ENCODE measurements at regions not wholly inside any gene's neighbourhood (a gene's known extent, or its start where the extent isn't known, plus 50 kb on each side); places are given as distances from the start of the nearest gene placed in this dataset.
"Not testable (repeated sequence)": the region's sequence is repeated elsewhere in the genome, so short reads cannot be mapped to it uniquely, and the experiment has no call there.

DNA sequence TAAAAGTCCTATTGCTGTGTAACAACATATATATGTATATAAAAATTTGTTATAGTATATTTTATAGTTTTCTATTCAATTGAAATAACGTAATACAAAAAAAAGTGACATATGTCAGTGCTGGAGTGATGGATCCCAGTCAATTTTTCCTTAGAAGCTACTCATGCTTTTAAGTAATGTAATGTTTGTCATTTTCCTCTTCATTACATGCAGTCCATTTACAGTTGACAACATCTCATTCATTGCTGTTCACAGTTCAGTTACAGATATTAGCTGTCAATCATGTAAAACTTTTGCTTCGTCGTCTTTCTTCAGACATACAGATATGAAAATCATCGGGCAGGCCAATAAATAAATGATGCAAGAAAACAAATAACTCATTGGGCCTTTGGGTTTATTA is 525.1 kb upstream of the PRR20A start:
- DNase-seq: no peak

GRCh38 chr13:56622840-56623239 is 517.9 kb upstream of the PRR20A start:
- no peak for DNase-seq

DNA sequence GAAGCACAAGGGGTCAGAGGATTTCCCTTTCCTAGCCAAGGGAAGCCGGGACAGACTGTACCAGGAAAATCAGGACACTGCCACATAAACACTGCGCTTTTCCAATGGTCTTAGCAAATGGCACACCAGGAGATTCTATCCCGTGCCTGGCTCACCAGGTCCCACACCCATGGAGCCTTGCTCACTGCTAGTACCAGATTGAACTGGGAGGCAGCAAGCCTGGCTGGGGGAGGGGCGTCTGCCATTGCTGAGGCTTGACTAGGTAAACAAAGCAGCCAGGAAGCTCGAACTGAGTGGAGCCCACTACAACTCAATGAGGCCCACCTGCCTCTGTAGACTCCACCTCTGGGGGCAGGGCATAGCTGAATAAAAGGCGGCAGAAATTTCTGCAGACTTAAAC is 511.8 kb upstream of the PRR20A start:
- DNase-seq: not testable (repeated sequence)

GRCh38 chr13:56631060-56631459 is 509.7 kb upstream of the PRR20A start:
- not testable (repeated sequence) for DNase-seq

GRCh38 chr13:56653043-56653442 is 487.7 kb upstream of the PRR20A start:
- no peak for DNase-seq

GRCh38 chr13:56659041-56659471 is 481.7 kb upstream of the PRR20A start:
- DNase-seq: no peak

GRCh38 chr13:56670563-56670962 is 470.2 kb upstream of the PRR20A start:
- DNase-seq: no peak

GRCh38 chr13:56681404-56681803 is 459.3 kb upstream of the PRR20A start:
- no peak for DNase-seq

- no peak for DNase-seq
Measured at GRCh38 chr13:56687131-56687530, 453.6 kb upstream of the PRR20A start.

DNA sequence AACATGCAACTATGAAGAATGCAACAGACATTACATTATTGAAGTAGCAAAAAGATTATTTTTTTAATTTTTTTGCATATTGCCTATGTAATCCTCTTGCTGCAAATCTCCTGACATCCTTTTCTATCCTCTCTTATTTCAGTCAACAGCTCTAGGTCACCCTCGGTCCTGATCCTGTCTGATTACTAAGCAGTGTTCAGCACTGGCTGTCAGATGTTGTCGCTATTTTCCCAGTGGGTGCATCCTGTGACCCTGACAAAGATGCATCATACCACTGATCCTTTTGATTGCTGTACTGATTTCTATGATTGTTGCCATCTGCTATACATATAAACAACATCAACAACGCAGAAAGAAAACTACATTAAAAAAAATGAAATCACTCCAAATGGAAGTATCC is 443.7 kb upstream of the PRR20A start:
- no peak for DNase-seq

DNA sequence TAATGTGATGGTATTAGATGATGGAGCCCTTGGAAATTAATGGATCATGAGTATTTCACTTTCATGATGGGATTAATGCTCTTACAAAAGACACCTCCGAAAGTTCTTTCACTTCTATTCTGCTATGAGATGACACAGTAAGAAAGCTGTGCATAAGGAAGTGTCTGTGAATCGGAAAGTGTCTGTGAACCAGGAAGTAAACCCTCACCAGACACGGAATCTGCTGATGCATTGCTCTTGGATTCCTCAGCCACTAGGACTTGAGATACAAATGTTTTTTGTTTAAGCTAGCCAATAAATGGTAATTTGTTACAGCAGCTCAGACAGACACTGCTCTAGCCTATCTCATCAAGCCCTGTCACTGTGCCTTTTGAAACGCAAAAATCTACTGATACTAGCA is 440.4 kb upstream of the PRR20A start:
- DNase-seq: no peak

GRCh38 chr13:56706485-56706884 is 434.2 kb upstream of the PRR20A start:
- DNase-seq: no peak

DNA sequence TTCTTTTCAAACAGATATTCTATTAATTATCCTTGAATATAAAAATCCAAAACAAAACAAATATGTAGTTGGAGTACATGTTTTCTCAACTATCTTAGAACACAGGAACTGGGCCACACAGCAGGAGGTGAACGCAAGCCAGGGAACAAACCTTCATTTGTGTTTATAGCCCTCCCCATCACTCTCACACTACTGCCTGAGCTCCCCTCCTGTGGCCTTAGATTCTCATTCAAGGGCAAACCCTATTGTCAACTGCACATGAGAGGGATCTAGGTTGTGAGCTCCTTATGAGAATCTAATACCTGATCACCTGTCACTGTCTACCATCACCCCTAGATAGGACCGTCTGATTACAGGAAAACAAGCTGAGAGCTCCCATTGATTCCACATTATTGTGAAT is 427.1 kb upstream of the PRR20A start:
- DNase-seq: no peak

GRCh38 chr13:56718791-56719190 is 421.9 kb upstream of the PRR20A start:
- DNase-seq: no peak

DNA sequence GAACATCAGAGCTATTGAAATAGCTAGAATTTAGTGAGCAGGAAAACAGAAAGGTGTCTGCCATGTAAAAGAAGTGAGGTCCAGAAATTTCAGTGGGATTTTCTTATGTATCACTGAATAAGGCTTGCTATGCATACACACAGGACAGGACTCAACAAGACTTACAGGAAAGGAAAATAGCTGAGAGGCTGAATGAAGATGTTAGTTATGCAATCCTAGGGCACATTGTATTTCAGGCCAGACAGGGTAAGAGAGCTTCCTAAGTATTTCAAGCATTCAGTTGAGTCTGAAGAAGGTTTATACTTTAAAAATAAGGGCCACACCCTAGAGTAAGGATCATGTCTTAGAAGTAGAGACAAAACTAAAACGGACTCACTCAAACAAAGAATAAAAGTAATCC is 419.9 kb upstream of the PRR20A start:
- DNase-seq: no peak

GRCh38 chr13:56735537-56735942 is 405.2 kb upstream of the PRR20A start:
- no peak for DNase-seq

DNA sequence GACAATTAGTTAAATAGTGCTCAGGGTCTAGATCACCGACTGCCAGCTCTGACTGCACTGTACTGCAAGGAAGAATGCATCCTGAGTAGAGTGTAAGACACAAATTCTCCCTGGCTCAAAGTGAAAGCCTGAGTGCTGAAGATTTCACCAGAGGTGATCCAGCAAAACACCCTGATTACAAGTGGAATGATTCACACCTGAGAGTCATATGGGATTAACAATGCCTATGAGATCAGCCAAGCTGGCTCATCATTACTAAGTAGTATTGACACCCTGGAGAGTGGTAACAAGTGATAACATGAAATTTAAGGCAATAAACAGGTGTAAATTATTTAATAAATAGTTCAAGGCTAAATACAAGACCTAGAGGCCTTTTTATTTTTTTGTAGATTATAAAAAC is 403.8 kb upstream of the PRR20A start:
- no peak for DNase-seq

- no peak for DNase-seq
Measured at GRCh38 chr13:56752636-56753035, 388.1 kb upstream of the PRR20A start.

DNA sequence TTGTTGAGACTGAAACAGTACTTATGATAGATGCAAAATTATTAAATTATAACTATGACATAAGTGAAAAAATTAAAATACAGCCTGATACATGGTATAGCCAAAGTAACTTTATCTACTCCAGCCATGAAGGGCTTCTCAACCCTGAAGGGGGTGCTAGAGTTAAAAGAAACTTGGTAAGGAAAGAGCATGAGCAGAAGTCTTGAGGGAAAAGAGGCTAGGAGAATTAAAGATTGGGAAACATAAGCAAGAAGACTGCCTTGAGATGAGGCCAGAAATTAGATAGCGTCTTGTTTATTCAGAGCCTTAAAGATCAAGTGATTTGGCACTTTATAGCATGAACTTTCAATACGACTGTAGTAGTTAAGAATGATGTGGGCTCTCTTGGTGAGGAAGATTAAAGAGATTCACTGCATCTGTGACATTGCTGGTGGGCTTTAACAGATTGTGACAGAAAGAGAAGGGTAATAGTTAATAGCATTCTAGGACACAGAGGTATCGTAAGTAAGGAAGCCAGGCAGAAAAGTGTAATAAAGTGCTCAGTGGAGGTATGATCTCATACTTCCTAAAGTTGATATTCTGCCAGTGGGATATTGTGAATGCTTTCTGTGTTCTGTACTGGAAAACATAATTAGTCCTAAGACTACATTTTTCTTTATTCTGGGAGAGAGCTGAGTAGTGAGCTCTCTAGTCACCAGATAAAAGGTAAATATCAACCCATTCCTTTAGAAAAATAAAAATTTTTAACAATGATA is 385.4 kb upstream of the PRR20A start:
- no peak for DNase-seq

DNA sequence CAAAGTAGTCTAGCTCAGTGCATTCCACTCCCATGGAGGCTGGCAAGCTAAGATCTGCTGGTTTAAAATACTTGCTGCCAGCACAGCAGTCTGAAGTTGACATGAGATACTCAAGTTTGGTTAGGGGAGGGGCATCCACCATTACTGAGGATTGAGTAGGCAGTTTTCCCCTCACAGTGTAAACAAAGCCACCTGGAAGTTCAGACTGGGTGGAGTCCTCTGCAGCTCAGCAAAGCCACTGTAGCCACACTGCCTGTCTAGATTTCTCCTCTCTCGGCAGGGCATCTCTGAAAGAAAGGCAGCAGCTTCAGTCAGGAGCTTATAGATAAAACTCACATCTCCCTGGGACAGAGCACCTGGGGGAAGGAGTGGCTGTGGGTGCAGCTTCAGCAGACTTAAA is 377.4 kb upstream of the PRR20A start:
- DNase-seq: not testable (repeated sequence)

DNA sequence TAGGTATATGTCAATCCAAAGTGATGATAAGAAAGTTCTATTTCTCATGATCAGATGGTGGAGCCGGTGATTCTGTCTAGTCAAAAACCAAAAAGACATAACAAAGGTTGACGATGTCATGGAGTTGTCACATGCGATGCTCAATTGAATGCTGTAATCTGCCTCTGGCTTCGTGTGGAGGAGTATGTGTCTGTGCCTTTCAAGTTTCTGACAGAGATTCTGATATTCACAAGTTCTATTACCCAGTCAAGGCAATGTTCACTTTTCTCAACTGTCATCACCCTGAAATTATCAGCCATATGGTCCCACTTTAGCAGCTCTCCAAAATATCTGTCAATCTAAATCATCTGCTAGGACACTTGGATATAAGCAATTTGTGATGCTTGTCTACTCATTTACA is 367.6 kb upstream of the PRR20A start:
- DNase-seq: no peak

DNA sequence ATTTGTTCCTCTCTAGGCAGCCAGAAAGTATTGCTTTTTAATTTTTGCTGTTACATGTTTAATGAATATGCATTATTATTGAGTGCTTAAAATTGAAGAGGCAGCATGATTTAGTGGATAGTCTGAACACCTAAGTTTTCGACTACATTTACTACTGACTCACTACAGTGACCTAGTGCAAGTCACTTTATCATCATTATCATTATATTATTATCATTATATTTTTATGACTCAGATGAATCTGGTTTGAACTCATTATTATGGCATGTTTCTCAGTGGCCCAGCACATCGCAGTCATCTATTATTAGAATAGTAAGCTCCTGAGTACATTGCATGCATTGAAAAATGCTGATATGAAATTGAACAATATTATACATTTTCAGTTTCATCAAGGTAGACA is 351.2 kb upstream of the PRR20A start:
- DNase-seq: no peak

DNA sequence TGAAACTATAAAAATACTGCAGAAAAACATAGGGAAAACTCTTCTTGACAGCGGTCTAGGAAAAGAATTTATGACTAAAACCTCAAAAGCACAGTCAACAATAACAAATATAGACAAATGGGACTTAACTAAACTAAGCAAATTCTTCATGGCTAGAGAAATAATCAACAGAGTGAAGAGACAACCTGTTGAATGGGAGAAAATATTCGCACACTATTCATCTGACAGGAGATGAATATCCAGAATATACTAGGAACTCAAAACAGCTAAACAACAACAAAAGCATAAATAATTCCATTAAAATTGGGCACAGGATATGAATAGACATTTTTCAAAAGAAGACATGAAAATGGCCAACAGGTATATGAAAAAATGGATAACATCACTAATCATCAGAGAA is 303.6 kb upstream of the PRR20A start:
- no peak for DNase-seq

GRCh38 chr13:56850852-56851251 is 289.9 kb upstream of the PRR20A start:
- DNase-seq: no peak

GRCh38 chr13:56861476-56861875 is 279.2 kb upstream of the PRR20A start:
- DNase-seq: no peak

Measured in activated effector memory CD4-positive, alpha-beta T cell treated with anti-CD3 and anti-CD28 coated beads, Interleukin-2, amount 50 U/mL, for 16 hours (primary cell).